ENCODE measurements at regions not wholly inside any gene's neighbourhood (a gene's known extent, or its start where the extent isn't known, plus 50 kb on each side); places are given as distances from the start of the nearest gene placed in this dataset.
A peak's percentile ranks its signal among the peaks of the same experiment; 100 is the strongest.
"Not testable (repeated sequence)": the region's sequence is repeated elsewhere in the genome, so short reads cannot be mapped to it uniquely, and the experiment has no call there.

DNA sequence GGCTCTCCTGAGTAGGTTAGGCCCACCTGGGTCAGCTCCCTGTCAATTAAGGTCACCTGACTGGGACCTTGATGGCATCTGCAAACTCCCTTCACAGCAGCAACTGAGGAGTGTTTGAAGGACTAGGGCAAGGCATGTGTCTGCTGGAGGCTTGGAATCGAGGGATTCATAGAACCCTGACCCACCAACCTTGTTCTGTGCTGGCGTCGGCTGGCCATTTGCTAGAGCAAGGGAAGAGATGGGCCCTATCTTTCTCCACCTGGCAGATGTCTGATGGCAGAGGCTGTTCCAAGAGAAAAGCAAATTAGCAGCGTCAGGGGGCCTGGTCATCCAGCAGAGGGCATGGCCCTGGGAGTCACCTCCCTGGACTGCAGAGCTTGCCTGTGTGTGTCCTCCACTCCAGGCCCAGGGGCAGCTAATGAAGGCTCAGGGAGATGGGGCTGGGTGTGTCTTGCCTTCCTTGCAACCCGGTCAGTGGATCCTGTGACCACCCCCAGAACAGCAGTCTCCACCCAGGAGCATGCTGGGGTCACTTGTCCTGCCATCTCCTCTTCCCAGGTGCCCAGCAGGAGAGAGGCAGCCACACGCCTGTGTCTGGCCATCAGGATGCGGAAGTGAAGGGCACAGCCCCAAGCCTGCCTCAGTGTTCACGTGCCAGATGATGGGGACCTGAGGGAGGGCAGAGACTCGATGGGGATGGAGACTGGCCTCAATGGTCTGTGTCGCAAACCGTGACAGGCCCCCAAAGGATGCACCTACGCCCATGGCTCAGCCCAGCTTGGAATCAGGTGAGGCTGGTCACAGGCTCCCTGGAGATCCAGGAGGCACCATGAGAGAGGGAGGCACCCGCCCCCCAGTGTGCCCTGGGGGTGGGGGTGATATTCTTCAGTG lies 53.9 kb downstream of the BARX1 start:
- DNase-seq = no peak

GRCh38 chr9:93900436-93900819 lies 54.7 kb downstream of the BARX1 start:
- no peak for DNase-seq

DNA sequence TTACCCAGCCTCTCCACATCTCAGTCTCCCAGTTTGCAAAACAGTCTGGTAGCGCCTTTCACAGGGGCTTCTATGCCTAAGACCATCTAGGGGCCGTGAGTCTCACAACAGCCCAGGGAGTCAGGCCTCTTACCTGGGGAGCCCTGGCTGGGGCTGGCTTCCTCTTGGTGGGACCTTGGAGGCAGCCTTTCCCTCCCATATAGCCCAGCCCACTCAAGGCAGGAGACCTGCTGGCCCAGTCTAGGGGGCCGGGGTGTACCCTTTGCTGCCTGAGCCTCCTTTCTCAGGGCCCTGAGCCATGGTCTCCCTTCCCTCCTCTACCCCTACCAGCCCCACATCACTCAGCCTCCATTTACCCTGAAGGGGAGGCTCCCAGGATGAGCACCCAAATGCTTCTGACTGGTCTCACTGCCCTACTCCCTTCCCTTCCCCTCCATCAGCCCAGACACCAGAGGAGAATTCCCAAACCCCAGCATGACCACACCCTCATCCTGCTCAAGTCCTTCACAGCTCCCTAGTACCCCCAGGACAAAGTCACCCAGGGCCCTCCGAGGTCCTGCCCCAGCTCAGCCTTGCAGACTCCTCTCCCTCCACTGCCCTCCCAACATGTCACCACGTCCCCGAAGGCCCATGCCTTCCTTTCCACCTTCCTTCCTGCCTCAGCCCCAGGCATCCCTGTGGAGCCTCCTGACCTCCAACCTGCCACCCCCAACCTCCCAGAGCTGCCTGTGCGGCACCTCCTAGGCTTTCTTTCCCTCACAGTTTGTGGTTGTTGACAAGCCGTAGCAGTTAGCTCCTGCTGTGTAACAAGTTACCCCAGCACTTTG lies 55.3 kb downstream of the BARX1 start:
- DNase-seq = no peak

- no peak for DNase-seq
Observed at GRCh38 chr9:93898502-93899426, 56.4 kb downstream of the BARX1 start.

- no peak for DNase-seq
Observed at GRCh38 chr9:93898026-93898425, 57.1 kb downstream of the BARX1 start.

DNA sequence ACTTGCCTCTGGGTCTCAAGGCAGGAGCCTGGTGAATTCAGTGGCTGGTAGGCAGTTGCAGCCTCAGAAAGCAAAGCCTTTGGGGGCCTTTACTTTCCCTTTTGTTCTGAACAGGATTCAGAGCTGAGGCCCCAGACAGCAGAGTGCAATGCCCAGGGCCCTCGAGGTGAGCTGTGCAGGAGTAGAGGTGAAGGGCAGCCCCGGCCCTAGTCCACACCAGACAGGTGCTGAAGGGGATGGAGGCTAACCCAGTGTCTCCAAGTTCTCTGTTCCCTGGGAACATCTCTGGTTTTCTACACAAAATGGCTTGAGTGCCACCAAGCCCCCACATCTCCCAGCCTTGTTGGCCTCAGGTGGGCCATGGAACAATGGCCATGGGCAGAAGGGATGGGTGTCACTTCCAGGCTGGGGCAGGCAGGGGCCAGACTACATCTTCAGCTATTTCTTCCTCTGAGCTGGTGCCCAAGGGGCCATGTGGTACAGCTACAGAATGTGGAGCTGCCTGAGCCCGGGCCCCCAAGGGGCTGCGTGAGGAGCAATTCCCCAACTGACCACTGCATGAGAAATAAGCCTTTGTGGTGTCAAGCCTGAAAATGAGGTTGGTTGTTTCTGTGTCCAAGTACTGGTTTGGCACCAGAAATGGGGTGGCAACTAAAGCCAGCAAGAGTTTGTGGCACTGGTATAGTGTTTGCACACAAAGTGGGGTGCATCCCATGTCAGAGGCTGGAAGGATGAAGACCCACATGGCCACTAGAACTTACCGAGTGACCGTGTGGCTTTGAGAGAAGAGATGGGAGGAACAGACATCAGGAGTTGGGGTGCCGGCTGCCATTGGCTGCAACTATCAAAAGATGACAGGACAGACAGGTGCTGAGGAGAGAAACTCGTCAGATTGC lies 57.8 kb downstream of the BARX1 start:
- no peak for DNase-seq

DNA sequence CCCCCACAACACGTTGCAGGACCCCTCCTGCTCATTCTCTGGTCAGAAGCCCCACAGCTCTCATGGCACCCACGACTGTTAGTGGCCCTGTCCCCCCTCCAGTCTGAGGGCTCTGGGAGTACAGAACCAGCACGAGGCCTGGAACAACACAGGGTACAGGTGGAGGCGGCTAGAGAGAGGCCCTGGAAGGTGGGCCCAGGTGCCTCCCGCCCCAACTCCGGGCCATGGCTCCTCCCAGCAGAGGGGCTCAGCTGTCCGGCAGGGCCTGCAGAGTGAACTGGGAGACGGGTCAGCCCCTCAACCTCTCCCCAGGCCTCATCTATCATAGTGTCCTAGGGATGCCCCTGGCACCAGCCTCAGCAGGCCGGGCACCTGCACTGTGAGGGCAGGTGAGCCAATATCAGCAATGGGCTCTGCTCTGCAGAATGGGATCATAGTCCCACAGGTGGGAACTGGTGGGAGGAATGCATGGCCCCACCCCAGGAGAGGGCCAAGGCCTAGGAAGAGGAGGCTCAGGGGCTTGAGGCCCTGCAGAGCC lies 58.6 kb downstream of the BARX1 start:
- no peak for DNase-seq

- no peak for DNase-seq
Observed at GRCh38 chr9:93896093-93896492, 59.1 kb downstream of the BARX1 start.

- no peak for DNase-seq
Observed at GRCh38 chr9:93895535-93895934, 59.6 kb downstream of the BARX1 start.

- DNase-seq = no peak
Observed at GRCh38 chr9:93894691-93895079, 60.5 kb downstream of the BARX1 start.

GRCh38 chr9:93893899-93894690 lies 61.1 kb downstream of the BARX1 start:
- peak in 1 of 2 experiments; percentile 25 for DNase-seq

GRCh38 chr9:93893194-93893593 lies 62.0 kb downstream of the BARX1 start:
- no peak for DNase-seq

DNA sequence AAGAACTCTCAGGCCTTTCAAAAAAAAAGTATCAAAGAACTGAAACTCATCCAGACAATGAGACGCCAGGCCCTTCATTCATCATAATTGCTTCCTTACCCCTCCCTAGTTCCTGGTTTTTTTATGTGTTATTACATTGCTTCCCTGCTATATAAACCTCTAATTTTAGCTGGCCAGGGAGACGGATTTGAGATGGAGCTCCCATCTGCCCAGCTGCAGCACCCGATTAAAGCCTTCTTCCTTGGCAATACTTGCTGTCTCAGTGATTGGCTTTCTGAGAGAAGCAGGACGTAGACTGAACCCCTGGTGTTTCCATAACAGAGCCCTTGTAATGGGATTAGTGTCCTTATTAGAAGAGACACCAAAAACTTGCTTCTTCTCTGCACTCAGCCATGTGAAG lies 62.4 kb downstream of the BARX1 start:
- DNase-seq = no peak

GRCh38 chr9:93891549-93892310 lies 63.4 kb downstream of the BARX1 start:
- no peak for DNase-seq

- no peak for DNase-seq
Observed at GRCh38 chr9:93891050-93891449, 64.1 kb downstream of the BARX1 start.

GRCh38 chr9:93890436-93890935 lies 64.7 kb downstream of the BARX1 start:
- no peak for DNase-seq

GRCh38 chr9:93886911-93887310 lies 68.2 kb downstream of the BARX1 start:
- DNase-seq = no peak

DNA sequence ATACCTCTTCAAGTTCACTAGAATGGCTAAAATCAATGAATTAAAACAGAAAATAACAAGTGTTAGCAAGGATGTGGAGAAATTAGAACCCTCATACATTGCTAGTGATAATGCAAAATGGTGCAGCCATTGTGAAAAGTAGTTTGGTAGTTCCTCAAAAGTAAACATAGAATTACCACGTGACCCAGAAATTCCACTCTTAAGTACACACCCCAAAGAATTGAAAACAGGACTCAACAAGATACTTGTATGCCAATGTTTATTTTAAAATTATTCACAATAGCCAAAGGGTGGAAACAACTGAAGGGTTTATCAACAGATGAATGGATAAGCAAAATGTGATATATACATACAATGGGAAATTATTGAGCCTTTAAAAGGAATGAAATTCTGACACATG lies 70.3 kb downstream of the BARX1 start:
- DNase-seq = no peak

DNA sequence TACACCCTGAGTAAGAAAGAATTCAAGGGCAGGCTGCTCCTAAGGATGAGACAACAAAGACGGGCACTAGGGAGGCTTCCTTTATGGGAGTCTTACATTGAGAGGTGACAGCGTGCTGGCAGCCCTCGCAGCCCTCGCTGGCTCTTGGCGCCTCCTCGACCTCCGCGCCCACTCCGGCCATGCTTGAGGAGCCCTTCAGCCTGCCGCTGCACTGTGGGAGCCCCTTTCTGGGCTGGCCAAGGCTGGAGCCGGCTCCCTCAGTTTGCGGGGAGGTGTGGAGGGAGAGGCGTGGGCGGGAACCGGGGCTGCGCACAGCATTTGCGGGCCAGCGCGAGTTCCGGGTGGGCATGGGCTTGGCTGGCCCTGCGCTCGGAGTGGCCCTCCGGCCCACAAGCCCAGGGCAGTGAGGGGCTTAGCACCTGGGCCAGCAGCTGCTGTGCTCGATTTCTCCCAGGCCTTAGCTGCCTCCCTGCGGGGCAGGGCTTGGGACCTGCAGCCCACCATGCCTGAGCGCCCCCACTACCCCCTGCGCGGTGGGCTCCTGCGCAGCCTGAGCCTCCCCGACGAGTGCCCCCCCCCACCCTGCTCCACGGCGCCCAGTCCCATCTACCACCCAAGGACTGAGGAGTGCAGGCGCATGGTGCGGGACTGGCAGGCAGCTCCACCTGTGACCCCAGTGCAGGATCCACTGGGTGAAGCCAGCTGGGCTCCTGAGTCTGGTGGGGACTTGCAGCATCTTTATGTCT lies 75.3 kb downstream of the BARX1 start:
- DNase-seq = not testable (repeated sequence)
